Tibial nerve (tissue), 4 donors: ENCODE measurements at regions not wholly inside any gene's neighbourhood (a gene's known extent, or its start where the extent isn't known, plus 50 kb on each side); places are given as distances from the start of the nearest gene placed in this dataset.

Source experiments
- EP300 ChIP-seq, 2 donors: sonication (generic); formaldehyde crosslinking; IDR thresholded peaks; one replicate each; pipeline ENCODE4 v1.6.1; 2017; ENCODE audit warnings: antibody characterized with exemption in 2 of 2, mild to moderate bottlenecking in 1 of 2
- POLR2A ChIP-seq, 2 donors: fragments of 450-650 bp; IDR thresholded peaks; one replicate each; pipeline ENCODE4 v1.6.1; 2017; ENCODE audit warnings: antibody characterized with exemption in 2 of 2, mild to moderate bottlenecking in 2 of 2, moderate library complexity in 2 of 2
- TF ChIP-seq, protein P1 (sequence below), 5 experiments: fragments of 200-600 bp in 3 of 5; fragments of 450-650 bp in 2 of 5; sonication (generic) in 3 of 5; IDR thresholded peaks; one replicate each; pipeline ENCODE4 v1.5.1; 2016 to 2019; ENCODE audit warnings: antibody characterized with exemption in 5 of 5, mild to moderate bottlenecking in 3 of 5, moderate library complexity in 2 of 5

DNA sequence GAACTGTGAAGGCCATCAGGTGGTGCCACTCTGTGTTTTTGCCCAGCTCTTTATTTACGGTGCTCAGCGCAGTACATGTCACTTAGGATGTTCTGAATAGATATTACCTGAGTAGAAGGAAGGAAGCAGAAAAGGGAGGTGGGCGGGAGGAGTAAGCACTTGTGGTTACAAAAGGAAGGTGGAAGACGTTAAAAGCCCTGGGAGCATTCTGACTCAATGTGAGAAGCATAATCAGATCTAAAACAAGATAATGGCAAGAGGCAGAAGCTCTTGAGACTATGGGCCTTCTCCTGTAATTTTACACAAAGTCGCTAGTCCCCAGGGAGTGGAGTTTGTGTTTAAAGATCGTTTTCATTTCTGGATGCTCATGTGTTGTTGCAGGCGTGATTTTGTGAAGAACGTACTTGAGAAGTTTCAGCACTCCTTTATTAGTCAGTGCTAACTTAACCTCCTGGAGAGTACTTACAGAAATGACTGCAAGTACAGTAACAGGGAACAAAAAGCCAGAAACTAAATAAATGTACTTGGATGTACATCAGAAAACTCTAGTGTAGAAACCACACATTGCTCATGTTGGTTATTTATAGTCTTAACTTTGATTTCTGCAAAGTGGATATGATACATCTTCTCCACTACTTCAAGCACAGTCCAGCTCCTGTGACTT, 1523.5 kb downstream of the AACS start:
- TF ChIP-seq, protein P1, sequence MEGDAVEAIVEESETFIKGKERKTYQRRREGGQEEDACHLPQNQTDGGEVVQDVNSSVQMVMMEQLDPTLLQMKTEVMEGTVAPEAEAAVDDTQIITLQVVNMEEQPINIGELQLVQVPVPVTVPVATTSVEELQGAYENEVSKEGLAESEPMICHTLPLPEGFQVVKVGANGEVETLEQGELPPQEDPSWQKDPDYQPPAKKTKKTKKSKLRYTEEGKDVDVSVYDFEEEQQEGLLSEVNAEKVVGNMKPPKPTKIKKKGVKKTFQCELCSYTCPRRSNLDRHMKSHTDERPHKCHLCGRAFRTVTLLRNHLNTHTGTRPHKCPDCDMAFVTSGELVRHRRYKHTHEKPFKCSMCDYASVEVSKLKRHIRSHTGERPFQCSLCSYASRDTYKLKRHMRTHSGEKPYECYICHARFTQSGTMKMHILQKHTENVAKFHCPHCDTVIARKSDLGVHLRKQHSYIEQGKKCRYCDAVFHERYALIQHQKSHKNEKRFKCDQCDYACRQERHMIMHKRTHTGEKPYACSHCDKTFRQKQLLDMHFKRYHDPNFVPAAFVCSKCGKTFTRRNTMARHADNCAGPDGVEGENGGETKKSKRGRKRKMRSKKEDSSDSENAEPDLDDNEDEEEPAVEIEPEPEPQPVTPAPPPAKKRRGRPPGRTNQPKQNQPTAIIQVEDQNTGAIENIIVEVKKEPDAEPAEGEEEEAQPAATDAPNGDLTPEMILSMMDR (IDR thresholded peaks at IDR 0.05): no peak
- TF ChIP-seq POLR2A (IDR thresholded peaks at IDR 0.05) (no peak), EP300 (IDR thresholded peaks at IDR 0.05) (no peak)
